ENCODE measurements at regions not wholly inside any gene's neighbourhood (a gene's known extent, or its start where the extent isn't known, plus 50 kb on each side); places are given as distances from the start of the nearest gene placed in this dataset.

GRCh38 chr12:39011166-39011565 is 105.8 kb upstream of the CPNE8 start:
- no peak for DNase-seq
- no peaks in the 10 kb centered on the region for H3K36me3 Mint-ChIP-seq (ENCODE audit: unreplicated experiment)
- no peak overlapping the region for H3K4me3 Mint-ChIP-seq (ENCODE audit: unreplicated experiment)
- no peaks in the 10 kb centered on the region for H3K4me1 Mint-ChIP-seq (ENCODE audit: low read depth, unreplicated experiment)
- no peaks in the 10 kb centered on the region for H3K9me3 Mint-ChIP-seq (ENCODE audit: unreplicated experiment)
- no peak for TF ChIP-seq CTCF (IDR thresholded peaks at IDR 0.05; ENCODE audit: partially characterized antibody, unreplicated experiment)
- H3K27me3 Mint-ChIP-seq (ENCODE audit: unreplicated experiment), result no peaks in the 10 kb centered on the region
- H3K27ac Mint-ChIP-seq (ENCODE audit: unreplicated experiment), result no peak overlapping the region

- Mint-ChIP-seq H3K4me3 (ENCODE audit: unreplicated experiment) (no peak overlapping the region), H3K9me3 (ENCODE audit: unreplicated experiment) (no peaks in the 10 kb centered on the region), H3K4me1 (ENCODE audit: low read depth, unreplicated experiment) (no peaks in the 10 kb centered on the region), H3K36me3 (ENCODE audit: unreplicated experiment) (no peaks in the 10 kb centered on the region), H3K27me3 (ENCODE audit: unreplicated experiment) (no peaks in the 10 kb centered on the region), H3K27ac (ENCODE audit: unreplicated experiment) (no peak overlapping the region)
- TF ChIP-seq CTCF (IDR thresholded peaks at IDR 0.05; ENCODE audit: partially characterized antibody, unreplicated experiment), result no peak
- DNase-seq, result no peak
These were observed 105.0 kb upstream of the CPNE8 start for GRCh38 chr12:39010406-39010805.

GRCh38 chr12:39007619-39008018 is 102.2 kb upstream of the CPNE8 start:
- H3K4me3 Mint-ChIP-seq (ENCODE audit: unreplicated experiment), result no peak overlapping the region
- H3K9me3 Mint-ChIP-seq (ENCODE audit: unreplicated experiment), result no peaks in the 10 kb centered on the region
- no peaks in the 10 kb centered on the region for H3K27me3 Mint-ChIP-seq (ENCODE audit: unreplicated experiment)
- H3K27ac Mint-ChIP-seq (ENCODE audit: unreplicated experiment), result no peak overlapping the region
- no peaks in the 10 kb centered on the region for H3K36me3 Mint-ChIP-seq (ENCODE audit: unreplicated experiment)
- no peak for TF ChIP-seq CTCF (IDR thresholded peaks at IDR 0.05; ENCODE audit: partially characterized antibody, unreplicated experiment)
- no peaks in the 10 kb centered on the region for H3K4me1 Mint-ChIP-seq (ENCODE audit: low read depth, unreplicated experiment)
- no peak for DNase-seq

- no peak overlapping the region for H3K4me3 Mint-ChIP-seq (ENCODE audit: unreplicated experiment)
These were observed 100.9 kb upstream of the CPNE8 start for GRCh38 chr12:39006286-39006685.

GRCh38 chr12:39005671-39006070 is 100.3 kb upstream of the CPNE8 start:
- H3K9me3 Mint-ChIP-seq (ENCODE audit: unreplicated experiment), result no peaks in the 10 kb centered on the region
- no peaks in the 10 kb centered on the region for H3K4me1 Mint-ChIP-seq (ENCODE audit: low read depth, unreplicated experiment)
- H3K36me3 Mint-ChIP-seq (ENCODE audit: unreplicated experiment), result no peaks in the 10 kb centered on the region
- H3K4me3 Mint-ChIP-seq (ENCODE audit: unreplicated experiment), result no peak overlapping the region
- no peak overlapping the region for H3K27ac Mint-ChIP-seq (ENCODE audit: unreplicated experiment)
- TF ChIP-seq CTCF (IDR thresholded peaks at IDR 0.05; ENCODE audit: partially characterized antibody, unreplicated experiment), result no peak
- DNase-seq, result no peak
- H3K27me3 Mint-ChIP-seq (ENCODE audit: unreplicated experiment), result no peaks in the 10 kb centered on the region

More at GRCh38 chr12:39006286-39006685, 100.9 kb upstream of the CPNE8 start:
- no peak for DNase-seq
- H3K27ac Mint-ChIP-seq (ENCODE audit: unreplicated experiment), result no peak overlapping the region
- H3K27me3 Mint-ChIP-seq (ENCODE audit: unreplicated experiment), result no peaks in the 10 kb centered on the region
- no peaks in the 10 kb centered on the region for H3K4me1 Mint-ChIP-seq (ENCODE audit: low read depth, unreplicated experiment)
- TF ChIP-seq CTCF (IDR thresholded peaks at IDR 0.05; ENCODE audit: partially characterized antibody, unreplicated experiment), result no peak
- H3K36me3 Mint-ChIP-seq (ENCODE audit: unreplicated experiment), result no peaks in the 10 kb centered on the region
- H3K9me3 Mint-ChIP-seq (ENCODE audit: unreplicated experiment), result no peaks in the 10 kb centered on the region

Measured in glutamatergic neuron (in vitro differentiated cells).